ENCODE measurements at regions not wholly inside any gene's neighbourhood (a gene's known extent, or its start where the extent isn't known, plus 50 kb on each side); places are given as distances from the start of the nearest gene placed in this dataset.

DNA sequence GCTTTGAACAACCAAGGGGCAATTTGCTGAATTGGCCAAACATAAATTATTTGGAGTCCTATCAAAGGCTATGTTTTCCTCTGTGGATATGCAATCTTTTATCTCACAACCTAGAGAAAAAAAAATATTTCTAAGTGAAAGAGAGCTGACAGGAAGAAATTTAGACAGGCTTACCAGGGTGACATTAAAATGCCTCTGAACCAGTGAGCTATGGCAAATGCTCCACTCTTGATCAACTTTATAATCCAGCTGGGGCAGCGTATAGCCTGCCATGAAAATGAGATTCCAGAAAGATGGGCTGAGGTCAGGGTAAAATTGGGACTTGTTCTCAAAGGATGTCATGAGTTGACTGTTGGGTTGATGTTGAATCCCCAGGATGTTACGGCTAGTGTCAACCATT lies 399.3 kb upstream of the TRPC7 start:
- no peak for DNase-seq (ENCODE audit: low spot score in 2 of 2, unreplicated experiment in 2 of 2)
- Mint-ChIP-seq H3K4me1 (peaks cover 11% of the 10 kb centered on the region), H3K4me3 (no peak overlapping the region), H3K27me3 (ENCODE audit: low read depth) (no peaks in the 10 kb centered on the region), H3K27ac (no peak overlapping the region), H3K36me3 (no peaks in the 10 kb centered on the region), H3K9me3 (no peaks in the 10 kb centered on the region)
- TF ChIP-seq, protein P1, sequence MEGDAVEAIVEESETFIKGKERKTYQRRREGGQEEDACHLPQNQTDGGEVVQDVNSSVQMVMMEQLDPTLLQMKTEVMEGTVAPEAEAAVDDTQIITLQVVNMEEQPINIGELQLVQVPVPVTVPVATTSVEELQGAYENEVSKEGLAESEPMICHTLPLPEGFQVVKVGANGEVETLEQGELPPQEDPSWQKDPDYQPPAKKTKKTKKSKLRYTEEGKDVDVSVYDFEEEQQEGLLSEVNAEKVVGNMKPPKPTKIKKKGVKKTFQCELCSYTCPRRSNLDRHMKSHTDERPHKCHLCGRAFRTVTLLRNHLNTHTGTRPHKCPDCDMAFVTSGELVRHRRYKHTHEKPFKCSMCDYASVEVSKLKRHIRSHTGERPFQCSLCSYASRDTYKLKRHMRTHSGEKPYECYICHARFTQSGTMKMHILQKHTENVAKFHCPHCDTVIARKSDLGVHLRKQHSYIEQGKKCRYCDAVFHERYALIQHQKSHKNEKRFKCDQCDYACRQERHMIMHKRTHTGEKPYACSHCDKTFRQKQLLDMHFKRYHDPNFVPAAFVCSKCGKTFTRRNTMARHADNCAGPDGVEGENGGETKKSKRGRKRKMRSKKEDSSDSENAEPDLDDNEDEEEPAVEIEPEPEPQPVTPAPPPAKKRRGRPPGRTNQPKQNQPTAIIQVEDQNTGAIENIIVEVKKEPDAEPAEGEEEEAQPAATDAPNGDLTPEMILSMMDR (IDR thresholded peaks at IDR 0.05; ENCODE audit: unreplicated experiment): no peak

DNA sequence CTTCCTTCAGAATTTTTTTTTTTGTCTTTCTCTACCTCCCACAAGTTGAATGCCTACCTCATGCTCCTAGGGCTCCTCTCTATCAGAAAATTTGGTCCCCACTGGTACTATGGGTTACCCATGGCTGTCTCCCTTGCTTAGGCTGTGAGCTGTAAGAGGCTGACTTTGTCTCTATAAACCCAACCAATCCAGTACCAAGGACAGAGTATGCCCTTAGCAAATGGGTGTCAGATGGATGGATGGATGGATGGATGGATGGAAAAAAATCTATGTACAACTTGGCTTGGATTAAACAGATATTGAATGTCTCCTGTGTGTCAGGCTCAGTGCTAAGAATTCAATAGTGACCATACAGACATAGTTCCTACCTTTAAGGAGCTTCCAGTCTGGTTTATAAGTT lies 398.2 kb upstream of the TRPC7 start:
- Mint-ChIP-seq H3K36me3 (no peaks in the 10 kb centered on the region), H3K27me3 (ENCODE audit: low read depth) (no peaks in the 10 kb centered on the region), H3K4me3 (no peak overlapping the region), H3K27ac (no peak overlapping the region), H3K4me1 (peaks cover 2% of the 10 kb centered on the region), H3K9me3 (no peaks in the 10 kb centered on the region)
- TF ChIP-seq, protein P1 (IDR thresholded peaks at IDR 0.05; ENCODE audit: unreplicated experiment): no peak
- DNase-seq (ENCODE audit: low spot score in 2 of 2, unreplicated experiment in 2 of 2): no peak

DNA sequence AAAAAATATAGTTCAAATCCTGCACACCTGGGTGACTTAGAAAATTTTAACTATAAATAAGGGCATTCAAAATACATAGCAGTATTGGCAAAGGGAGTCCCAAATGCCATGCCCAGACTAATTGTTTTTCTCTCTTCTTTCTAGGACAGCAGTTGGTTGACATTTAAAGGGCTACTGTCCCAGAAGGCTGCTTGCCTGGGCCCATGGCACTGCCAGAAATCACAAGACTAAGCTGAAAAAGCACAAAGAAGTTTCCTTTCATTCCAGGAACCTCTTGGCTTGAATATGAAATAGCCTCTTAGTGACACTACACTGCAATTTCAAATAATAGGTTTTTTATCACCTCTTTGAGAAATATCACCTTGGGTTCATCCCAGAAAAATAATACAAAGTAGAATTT lies 388.9 kb upstream of the TRPC7 start:
- DNase-seq (ENCODE audit: low spot score in 2 of 2, unreplicated experiment in 2 of 2): no peak
- Mint-ChIP-seq H3K27me3 (ENCODE audit: low read depth) (no peaks in the 10 kb centered on the region), H3K4me1 (peaks cover 11% of the 10 kb centered on the region), H3K27ac (no peak overlapping the region), H3K36me3 (no peaks in the 10 kb centered on the region), H3K4me3 (no peak overlapping the region), H3K9me3 (no peaks in the 10 kb centered on the region)
- TF ChIP-seq, protein P1 (IDR thresholded peaks at IDR 0.05; ENCODE audit: unreplicated experiment): no peak

DNA sequence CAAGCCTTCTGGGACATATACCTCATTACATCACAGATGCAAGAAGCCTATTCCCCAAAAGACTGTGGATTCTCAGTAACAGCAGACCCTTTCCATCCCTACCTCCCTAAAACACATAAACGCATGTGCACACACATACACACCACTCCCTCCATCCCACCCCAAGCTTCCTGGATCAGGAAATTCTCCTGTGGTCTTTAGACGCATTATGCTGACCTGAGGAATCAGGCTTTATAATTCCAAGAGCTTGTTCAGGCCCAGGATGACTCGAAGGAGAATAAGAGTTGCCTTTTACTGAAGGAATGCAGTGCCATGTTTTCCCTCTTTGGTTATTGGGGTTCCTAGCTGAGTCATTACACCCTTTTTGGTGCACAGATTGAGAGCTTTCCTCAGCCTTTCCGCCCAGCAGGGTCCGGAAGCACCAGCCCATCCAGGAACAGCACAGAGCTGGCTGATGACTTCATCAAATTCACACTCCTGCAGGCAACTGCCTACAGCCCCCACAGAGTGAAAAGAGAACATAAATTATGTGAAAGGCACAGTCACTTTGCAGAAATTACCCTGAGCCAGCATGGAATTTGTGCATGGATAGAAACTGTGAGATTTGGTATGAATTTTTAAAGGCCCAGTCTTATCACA lies 385.0 kb upstream of the TRPC7 start:
- Mint-ChIP-seq H3K27ac (peak overlapping the region; percentile 32), H3K4me3 (no peak overlapping the region), H3K9me3 (peaks cover 13% of the 10 kb centered on the region), H3K36me3 (no peaks in the 10 kb centered on the region), H3K27me3 (ENCODE audit: low read depth) (no peaks in the 10 kb centered on the region), H3K4me1 (peaks cover 14% of the 10 kb centered on the region)
- TF ChIP-seq, protein P1 (IDR thresholded peaks at IDR 0.05; ENCODE audit: unreplicated experiment): no peak
- DNase-seq (ENCODE audit: low spot score in 2 of 2, unreplicated experiment in 2 of 2): no peak

DNA sequence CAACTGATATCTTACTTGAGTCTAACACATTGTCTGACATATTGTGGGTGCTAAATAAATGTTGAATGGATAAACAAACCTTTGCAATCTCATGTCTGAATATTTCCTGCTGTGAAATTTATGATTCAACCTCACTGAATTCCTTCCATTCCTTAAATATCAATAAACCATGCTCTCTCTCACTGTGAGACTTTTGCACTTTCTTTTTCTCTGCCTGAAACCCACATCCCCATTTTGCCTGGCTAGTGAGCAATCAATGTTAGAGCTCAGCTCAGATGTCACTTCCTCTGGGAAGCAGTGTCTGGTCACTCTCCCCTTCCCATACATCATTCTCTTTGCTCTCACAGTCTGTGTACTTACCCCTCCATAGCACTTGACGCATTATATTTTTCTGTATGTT lies 383.7 kb upstream of the TRPC7 start:
- H3K4me3 Mint-ChIP-seq: no peak overlapping the region
- TF ChIP-seq, protein P1 (IDR thresholded peaks at IDR 0.05; ENCODE audit: unreplicated experiment): no peak
- peaks cover 14% of the 10 kb centered on the region for H3K4me1 Mint-ChIP-seq
- no peaks in the 10 kb centered on the region for H3K27me3 Mint-ChIP-seq (ENCODE audit: low read depth)
- H3K9me3 Mint-ChIP-seq: peaks cover 23% of the 10 kb centered on the region
- no peak overlapping the region for H3K27ac Mint-ChIP-seq
- H3K36me3 Mint-ChIP-seq: peaks cover 4% of the 10 kb centered on the region
- no peak for DNase-seq (ENCODE audit: low spot score in 2 of 2, unreplicated experiment in 2 of 2)

DNA sequence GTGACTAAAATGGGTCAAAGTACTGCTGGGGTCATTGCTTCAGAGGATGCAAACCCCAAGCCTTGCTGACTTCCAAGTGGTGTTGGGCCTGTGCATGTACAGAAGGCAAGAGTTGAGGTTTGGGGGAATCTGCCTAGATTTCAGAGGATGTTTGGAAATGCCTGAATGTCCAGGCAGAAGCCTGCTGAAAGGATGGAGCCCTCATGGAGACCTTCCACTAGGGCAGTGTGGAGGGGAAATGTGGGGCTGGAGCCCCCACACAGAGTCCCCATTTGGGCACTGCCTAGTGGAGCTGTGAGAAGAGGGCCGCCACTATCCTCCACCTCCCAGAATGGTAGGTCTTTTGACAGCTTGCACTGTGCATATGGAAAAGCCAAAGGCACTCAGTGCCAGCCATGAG lies 377.7 kb upstream of the TRPC7 start:
- DNase-seq (ENCODE audit: low spot score in 2 of 2, unreplicated experiment in 2 of 2): no peak
- H3K27me3 Mint-ChIP-seq (ENCODE audit: low read depth): no peaks in the 10 kb centered on the region
- no peak overlapping the region for H3K27ac Mint-ChIP-seq
- no peak overlapping the region for H3K4me3 Mint-ChIP-seq
- H3K9me3 Mint-ChIP-seq: peaks cover 50% of the 10 kb centered on the region
- peaks cover 21% of the 10 kb centered on the region for H3K4me1 Mint-ChIP-seq
- TF ChIP-seq, protein P1 (IDR thresholded peaks at IDR 0.05; ENCODE audit: unreplicated experiment): no peak
- H3K36me3 Mint-ChIP-seq: peaks cover 15% of the 10 kb centered on the region
